ENCODE measurements at regions not wholly inside any gene's neighbourhood (a gene's known extent, or its start where the extent isn't known, plus 50 kb on each side); places are given as distances from the start of the nearest gene placed in this dataset.

- TF ChIP-seq EZH2 (optimal IDR thresholded peaks at IDR 0.05; ENCODE audit: low read depth, low read length) (no peak), CTCF (IDR thresholded peaks at IDR 0.05; ENCODE audit: low read length) (no peak)
Observed at GRCh38 chr9:129487658-129488483, 133.0 kb downstream of the C9orf50 start.

Measured in MM.1S (cell line).